Vagina (tissue), 2 donors: ENCODE measurements at regions not wholly inside any gene's neighbourhood (a gene's known extent, or its start where the extent isn't known, plus 50 kb on each side); places are given as distances from the start of the nearest gene placed in this dataset.

Experiments used
- DNase-seq, 2 donors: peaks; one replicate each; pipeline ENCODE4 v3.0.0-alpha.2; 2017; ENCODE audit errors: extremely low spot score in 2 of 2
- H3K27ac ChIP-seq: fragments of 200-600 bp; sonication (generic); one replicate; pipeline ENCODE4 v1.5.1; 2019
- H3K27me3 ChIP-seq: fragments of 200-600 bp; sonication (generic); one replicate; pipeline ENCODE4 v1.5.1; 2019
- H3K36me3 ChIP-seq, 2 donors: fragments of 200-600 bp; sonication (generic); one replicate each; pipeline ENCODE4 v1.5.1; 2017 to 2019
- H3K4me1 ChIP-seq: fragments of 200-600 bp; sonication (generic); one replicate; pipeline ENCODE4 v1.5.1; 2019
- H3K4me3 ChIP-seq, 2 donors: fragments of 200-600 bp; sonication (generic); 1 replicate in 1 of 2; 2 replicates in 1 of 2; pipeline ENCODE4 v1.5.1; 2016 to 2019
- H3K9me3 ChIP-seq: fragments of 200-600 bp; sonication (generic); one replicate; pipeline ENCODE4 v1.5.1; 2019
- POLR2A ChIP-seq, 2 donors: fragments of 450-650 bp; IDR thresholded peaks; one replicate each; pipeline ENCODE4 v1.6.1; 2017; ENCODE audit warnings: antibody characterized with exemption in 2 of 2, mild to moderate bottlenecking in 2 of 2, moderate library complexity in 2 of 2
- POLR2AphosphoS5 ChIP-seq, 2 donors: sonication (generic); formaldehyde crosslinking; IDR thresholded peaks; one replicate each; pipeline ENCODE4 v1.9.0; 2017; ENCODE audit warnings: antibody characterized with exemption in 2 of 2, mild to moderate bottlenecking in 2 of 2, low read depth in 1 of 2; ENCODE audit not compliant: insufficient read depth in 1 of 2
- intact Hi-C: fragments of 100-400 bp; cut with DNase I; formaldehyde crosslinking; loops from one replicate; pipeline ENCODE4 v1.15.1; 2023
- TF ChIP-seq, protein P1 (sequence below), 3 experiments: fragments of 450-650 bp in 2 of 3; fragments of 200-600 bp in 1 of 3; sonication (generic) in 1 of 3; IDR thresholded peaks; one replicate each; pipeline ENCODE4 v1.5.1; 2017 to 2019; ENCODE audit warnings: antibody characterized with exemption in 3 of 3, mild to moderate bottlenecking in 2 of 3, moderate library complexity in 2 of 3

DNA sequence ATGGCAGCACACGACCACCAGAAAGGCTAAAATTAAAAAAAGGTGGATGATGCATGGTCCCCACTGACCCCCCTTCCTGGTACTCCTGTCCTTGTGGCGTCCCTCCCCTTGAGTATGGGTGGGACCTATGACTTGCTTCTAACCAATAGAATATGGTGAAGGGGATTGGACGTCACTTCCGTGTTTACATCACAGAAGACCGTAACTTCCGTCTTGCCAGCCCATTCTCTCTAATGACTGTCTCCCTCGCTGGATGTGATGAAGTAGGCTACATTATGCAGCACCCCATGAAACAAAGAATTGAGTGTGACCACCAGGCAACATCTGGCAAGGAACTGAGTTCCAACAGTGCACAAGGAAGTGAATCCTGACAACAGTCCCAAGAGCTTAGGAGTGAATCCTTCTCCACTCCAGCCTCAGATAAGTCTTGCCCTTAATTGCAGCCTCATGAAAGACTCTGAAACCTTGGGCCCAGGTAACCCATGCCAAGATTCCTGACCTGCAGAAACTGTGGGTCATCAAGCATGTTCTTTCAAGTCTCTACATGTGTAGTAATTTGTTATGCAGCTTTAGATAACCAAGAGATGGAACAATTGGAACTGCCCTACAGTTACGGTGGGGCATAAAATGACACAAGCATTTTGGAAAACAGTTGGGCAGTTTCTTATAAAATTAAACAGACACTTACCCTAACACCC is 80.1 kb upstream of the NPAS2 start:
- no peaks in the 10 kb centered on the region for H3K27me3 ChIP-seq
- intact Hi-C loops: loop anchor here (10.0 kb wide), 1 partner anchor 245 kb away; no protein-coding TSS in a partner anchor

DNA sequence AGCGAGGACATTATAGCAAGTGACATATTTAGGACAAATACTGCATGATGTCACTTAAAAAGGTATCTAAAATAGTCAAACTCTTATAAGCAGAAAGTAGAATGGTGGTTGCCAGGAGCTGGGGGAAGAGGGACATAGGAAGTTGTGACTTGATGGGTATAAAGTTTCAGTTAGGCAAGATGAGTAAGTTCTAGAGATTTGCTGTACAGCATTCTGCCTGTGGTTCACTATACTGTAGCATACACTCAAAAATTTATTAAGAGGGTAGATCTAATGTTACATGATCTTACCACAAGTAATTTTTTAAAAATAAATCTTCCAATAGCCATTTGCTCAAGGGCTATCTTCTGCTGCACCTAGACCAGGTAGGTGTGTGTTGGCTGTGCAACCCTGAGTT is 78.1 kb upstream of the NPAS2 start:
- intact Hi-C loops: no loop called here
- H3K4me1 ChIP-seq: peaks cover 15% of the 10 kb centered on the region
- no peaks in the 10 kb centered on the region for H3K36me3 ChIP-seq
- no peaks in the 10 kb centered on the region for H3K27me3 ChIP-seq
- H3K4me3 ChIP-seq: no peak overlapping the region
- peak overlapping the region; percentile 62 for H3K27ac ChIP-seq
- no peak for DNase-seq
- TF ChIP-seq POLR2AphosphoS5 (IDR thresholded peaks at IDR 0.05; ENCODE audit: insufficient read depth in 1 of 2, low read depth in 1 of 2): no peak
- TF ChIP-seq POLR2A (IDR thresholded peaks at IDR 0.05): no peak
- TF ChIP-seq, protein P1, sequence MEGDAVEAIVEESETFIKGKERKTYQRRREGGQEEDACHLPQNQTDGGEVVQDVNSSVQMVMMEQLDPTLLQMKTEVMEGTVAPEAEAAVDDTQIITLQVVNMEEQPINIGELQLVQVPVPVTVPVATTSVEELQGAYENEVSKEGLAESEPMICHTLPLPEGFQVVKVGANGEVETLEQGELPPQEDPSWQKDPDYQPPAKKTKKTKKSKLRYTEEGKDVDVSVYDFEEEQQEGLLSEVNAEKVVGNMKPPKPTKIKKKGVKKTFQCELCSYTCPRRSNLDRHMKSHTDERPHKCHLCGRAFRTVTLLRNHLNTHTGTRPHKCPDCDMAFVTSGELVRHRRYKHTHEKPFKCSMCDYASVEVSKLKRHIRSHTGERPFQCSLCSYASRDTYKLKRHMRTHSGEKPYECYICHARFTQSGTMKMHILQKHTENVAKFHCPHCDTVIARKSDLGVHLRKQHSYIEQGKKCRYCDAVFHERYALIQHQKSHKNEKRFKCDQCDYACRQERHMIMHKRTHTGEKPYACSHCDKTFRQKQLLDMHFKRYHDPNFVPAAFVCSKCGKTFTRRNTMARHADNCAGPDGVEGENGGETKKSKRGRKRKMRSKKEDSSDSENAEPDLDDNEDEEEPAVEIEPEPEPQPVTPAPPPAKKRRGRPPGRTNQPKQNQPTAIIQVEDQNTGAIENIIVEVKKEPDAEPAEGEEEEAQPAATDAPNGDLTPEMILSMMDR (IDR thresholded peaks at IDR 0.05): no peak
- no peaks in the 10 kb centered on the region for H3K9me3 ChIP-seq

More for the DNA sequence above, 80.1 kb upstream of the NPAS2 start:
- Histone ChIP-seq H3K36me3 (no peaks in the 10 kb centered on the region), H3K4me1 (peaks cover 15% of the 10 kb centered on the region), H3K4me3 (no peak overlapping the region), H3K27ac (no peak overlapping the region), H3K9me3 (no peaks in the 10 kb centered on the region)
- DNase-seq: no peak
- TF ChIP-seq POLR2AphosphoS5 (IDR thresholded peaks at IDR 0.05; ENCODE audit: insufficient read depth in 1 of 2, low read depth in 1 of 2) (no peak), POLR2A (IDR thresholded peaks at IDR 0.05) (no peak)
- TF ChIP-seq, protein P1 (IDR thresholded peaks at IDR 0.05): no peak

- Histone ChIP-seq H3K36me3 (no peaks in the 10 kb centered on the region), H3K27ac (peak overlapping the region; percentile 62), H3K4me3 (no peak overlapping the region), H3K9me3 (no peaks in the 10 kb centered on the region), H3K4me1 (peaks cover 15% of the 10 kb centered on the region), H3K27me3 (no peaks in the 10 kb centered on the region)
- intact Hi-C loops: no loop called here
- no peak for DNase-seq
- TF ChIP-seq, protein P1 (IDR thresholded peaks at IDR 0.05): no peak
- TF ChIP-seq POLR2A (IDR thresholded peaks at IDR 0.05) (no peak), POLR2AphosphoS5 (IDR thresholded peaks at IDR 0.05; ENCODE audit: insufficient read depth in 1 of 2, low read depth in 1 of 2) (no peak)
Observed at GRCh38 chr2:100742277-100743254, 77.4 kb upstream of the NPAS2 start.

DNA sequence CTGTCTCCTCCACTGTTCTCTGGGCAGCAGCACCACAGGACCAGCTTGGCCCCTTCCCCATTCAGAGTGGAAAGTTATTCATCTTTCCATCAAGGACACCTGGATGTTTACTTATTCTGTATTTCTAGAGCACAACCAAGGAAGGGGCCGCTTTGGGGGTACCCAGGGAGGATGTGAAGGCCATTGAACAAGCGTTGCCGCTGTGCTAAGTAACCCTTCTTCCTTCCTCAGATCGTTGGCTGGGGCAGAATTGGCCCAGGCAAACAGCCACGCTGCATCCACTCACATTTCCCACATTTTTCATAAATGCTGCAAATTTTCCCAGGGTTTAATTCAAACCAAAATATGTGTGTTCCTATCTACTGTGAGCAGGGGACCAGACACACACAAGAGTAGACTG is 76.2 kb upstream of the NPAS2 start:
- Histone ChIP-seq H3K27ac (no peak overlapping the region), H3K27me3 (no peaks in the 10 kb centered on the region), H3K9me3 (no peaks in the 10 kb centered on the region), H3K36me3 (no peaks in the 10 kb centered on the region), H3K4me1 (peaks cover 15% of the 10 kb centered on the region), H3K4me3 (no peak overlapping the region)
- no peak for TF ChIP-seq POLR2AphosphoS5 (IDR thresholded peaks at IDR 0.05; ENCODE audit: insufficient read depth in 1 of 2, low read depth in 1 of 2)
- no peak for TF ChIP-seq POLR2A (IDR thresholded peaks at IDR 0.05)
- TF ChIP-seq, protein P1 (IDR thresholded peaks at IDR 0.05): no peak
- no peak for DNase-seq
- intact Hi-C loops: no loop called here
